ENCODE measurements at regions not wholly inside any gene's neighbourhood (a gene's known extent, or its start where the extent isn't known, plus 50 kb on each side); places are given as distances from the start of the nearest gene placed in this dataset.

GRCh38 chr9:535356-535755 is 306.1 kb upstream of the DMRT1 start:
- no peak for TF ChIP-seq TAF1 (IDR thresholded peaks at IDR 0.05; ENCODE audit: low read depth)
- TF ChIP-seq USF1 (IDR thresholded peaks at IDR 0.05), result no peak
- TF ChIP-seq YY1 (IDR thresholded peaks at IDR 0.05; ENCODE audit: low read depth), result no peak
- no peak for TF ChIP-seq FOXM1 (IDR thresholded peaks at IDR 0.05; ENCODE audit: borderline replicate concordance, low read depth)
- TF ChIP-seq EP300 (IDR thresholded peaks at IDR 0.05; ENCODE audit: borderline replicate concordance), result no peak
- TF ChIP-seq REST (IDR thresholded peaks at IDR 0.05; ENCODE audit: low read depth), result no peak
- TF ChIP-seq CREB1 (IDR thresholded peaks at IDR 0.05; ENCODE audit: low read depth), result no peak
- TF ChIP-seq RAD21 (IDR thresholded peaks at IDR 0.05; ENCODE audit: low read depth), result no peak
- TF ChIP-seq EGR1 (IDR thresholded peaks at IDR 0.05), result no peak
